NB4 (cell line): ENCODE measurements at regions not wholly inside any gene's neighbourhood (a gene's known extent, or its start where the extent isn't known, plus 50 kb on each side); places are given as distances from the start of the nearest gene placed in this dataset.
"Not testable (repeated sequence)": the region's sequence is repeated elsewhere in the genome, so short reads cannot be mapped to it uniquely, and the experiment has no call there.

ENCODE experiments used
- DNase-seq: peaks from one replicate; pipeline ENCODE4 v3.0.0; 2010; ENCODE audit warnings: low read depth
- H3K4me3 ChIP-seq: one replicate; pipeline ENCODE4 v1.5.1; 2011; ENCODE audit warnings: mild to moderate bottlenecking, low read depth, low read length, moderate library complexity
- MYC ChIP-seq: IDR thresholded peaks from 2 replicates; pipeline ENCODE4 v1.6.1; 2011; ENCODE audit warnings: low read depth, low read length
- POLR2A ChIP-seq: IDR thresholded peaks from 2 replicates; pipeline ENCODE4 v1.6.1; 2011; ENCODE audit warnings: mild to moderate bottlenecking; ENCODE audit not compliant: insufficient read length; ENCODE audit errors: extremely low read depth
- TF ChIP-seq, protein P1 (sequence below): IDR thresholded peaks from one replicate; pipeline ENCODE4 v1.5.1; 2012; ENCODE audit warnings: low read depth, low read length
- TF ChIP-seq, protein P2 (sequence below): IDR thresholded peaks from 2 replicates; pipeline ENCODE4 v1.6.1; 2011; ENCODE audit warnings: low read depth, low read length

DNA sequence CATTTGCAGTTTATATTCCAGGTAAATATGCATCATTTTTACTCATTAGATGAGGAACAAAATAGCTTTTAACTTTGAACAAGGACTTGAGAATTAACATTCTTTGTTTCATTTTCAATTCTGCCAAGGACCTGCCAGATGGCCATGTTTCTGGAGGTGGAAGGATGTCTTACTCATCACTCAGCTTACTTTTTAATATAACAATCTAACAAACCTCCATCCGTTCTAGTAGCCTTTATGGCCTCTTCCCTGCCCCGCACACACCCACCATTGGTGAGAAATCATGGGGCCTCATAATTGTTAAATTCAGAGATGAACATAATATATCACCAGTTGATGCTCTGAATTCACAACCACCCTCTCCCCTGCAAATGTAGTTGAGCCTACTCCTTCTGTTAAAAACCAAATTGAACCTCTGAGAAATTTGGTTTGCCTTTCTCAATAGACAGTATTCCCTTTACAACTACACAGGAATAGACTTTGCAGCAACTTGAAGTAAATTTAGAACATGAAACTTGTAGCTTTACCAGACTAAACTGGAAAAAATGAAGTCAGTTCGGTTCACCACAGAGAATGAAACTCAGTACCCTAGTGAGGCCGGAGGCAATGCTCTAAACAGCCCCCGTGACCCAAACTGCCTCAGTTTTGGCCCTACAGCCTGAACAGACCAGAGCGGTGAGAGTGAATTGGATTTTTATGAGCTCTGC is 50.1 kb upstream of the ACSL4 start:
- TF ChIP-seq, protein P1, sequence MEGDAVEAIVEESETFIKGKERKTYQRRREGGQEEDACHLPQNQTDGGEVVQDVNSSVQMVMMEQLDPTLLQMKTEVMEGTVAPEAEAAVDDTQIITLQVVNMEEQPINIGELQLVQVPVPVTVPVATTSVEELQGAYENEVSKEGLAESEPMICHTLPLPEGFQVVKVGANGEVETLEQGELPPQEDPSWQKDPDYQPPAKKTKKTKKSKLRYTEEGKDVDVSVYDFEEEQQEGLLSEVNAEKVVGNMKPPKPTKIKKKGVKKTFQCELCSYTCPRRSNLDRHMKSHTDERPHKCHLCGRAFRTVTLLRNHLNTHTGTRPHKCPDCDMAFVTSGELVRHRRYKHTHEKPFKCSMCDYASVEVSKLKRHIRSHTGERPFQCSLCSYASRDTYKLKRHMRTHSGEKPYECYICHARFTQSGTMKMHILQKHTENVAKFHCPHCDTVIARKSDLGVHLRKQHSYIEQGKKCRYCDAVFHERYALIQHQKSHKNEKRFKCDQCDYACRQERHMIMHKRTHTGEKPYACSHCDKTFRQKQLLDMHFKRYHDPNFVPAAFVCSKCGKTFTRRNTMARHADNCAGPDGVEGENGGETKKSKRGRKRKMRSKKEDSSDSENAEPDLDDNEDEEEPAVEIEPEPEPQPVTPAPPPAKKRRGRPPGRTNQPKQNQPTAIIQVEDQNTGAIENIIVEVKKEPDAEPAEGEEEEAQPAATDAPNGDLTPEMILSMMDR = no peak
- TF ChIP-seq POLR2A (no peak), MYC (no peak)
- TF ChIP-seq, protein P2, sequence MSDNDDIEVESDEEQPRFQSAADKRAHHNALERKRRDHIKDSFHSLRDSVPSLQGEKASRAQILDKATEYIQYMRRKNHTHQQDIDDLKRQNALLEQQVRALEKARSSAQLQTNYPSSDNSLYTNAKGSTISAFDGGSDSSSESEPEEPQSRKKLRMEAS = no peak
- DNase-seq = no peak
- H3K4me3 ChIP-seq = no peak overlapping the region

DNA sequence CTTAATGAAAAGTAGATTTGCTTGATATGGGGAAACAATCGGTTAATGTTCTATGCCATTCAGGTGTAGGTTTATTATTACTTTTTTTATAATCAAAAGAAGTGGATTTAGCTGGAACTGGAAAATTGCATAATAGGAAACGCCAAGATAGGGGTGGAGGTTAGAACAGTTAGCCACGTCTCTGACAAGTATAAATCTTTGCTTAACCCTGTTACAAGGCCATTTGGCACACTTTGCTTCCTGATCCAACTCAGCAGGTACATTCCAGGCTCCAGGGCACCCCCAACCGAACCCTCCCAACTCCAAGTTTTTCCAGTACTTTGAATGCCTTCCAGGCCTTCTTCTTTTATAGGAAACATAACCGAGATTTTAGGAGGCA is 50.6 kb upstream of the ACSL4 start:
- no peak for DNase-seq
- TF ChIP-seq, protein P1 = no peak
- no peak for TF ChIP-seq MYC
- TF ChIP-seq, protein P2 = no peak
- TF ChIP-seq POLR2A = no peak
- H3K4me3 ChIP-seq = no peak overlapping the region

DNA sequence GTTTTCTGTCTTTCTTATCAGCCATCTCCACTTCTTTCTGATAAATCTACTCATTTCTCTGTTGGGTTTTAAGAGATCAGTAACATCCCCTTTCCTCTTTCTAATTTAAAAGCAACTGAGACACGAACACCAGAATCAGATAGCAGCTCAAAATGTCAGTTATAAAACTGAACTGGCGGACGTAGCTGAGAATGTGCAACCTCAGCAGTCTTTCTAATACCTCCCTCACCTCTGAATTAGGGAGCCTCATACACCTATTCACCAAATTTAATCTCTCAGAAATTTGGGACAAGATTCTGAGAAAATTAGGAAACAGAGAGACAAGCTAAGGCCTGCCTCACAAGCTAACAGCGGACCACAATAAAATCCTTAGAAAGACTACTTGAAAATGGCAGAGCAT is 52.0 kb upstream of the ACSL4 start:
- no peak for DNase-seq
- no peak for TF ChIP-seq POLR2A
- TF ChIP-seq, protein P2 = no peak
- TF ChIP-seq, protein P1 = no peak
- TF ChIP-seq MYC = no peak
- no peak overlapping the region for H3K4me3 ChIP-seq

DNA sequence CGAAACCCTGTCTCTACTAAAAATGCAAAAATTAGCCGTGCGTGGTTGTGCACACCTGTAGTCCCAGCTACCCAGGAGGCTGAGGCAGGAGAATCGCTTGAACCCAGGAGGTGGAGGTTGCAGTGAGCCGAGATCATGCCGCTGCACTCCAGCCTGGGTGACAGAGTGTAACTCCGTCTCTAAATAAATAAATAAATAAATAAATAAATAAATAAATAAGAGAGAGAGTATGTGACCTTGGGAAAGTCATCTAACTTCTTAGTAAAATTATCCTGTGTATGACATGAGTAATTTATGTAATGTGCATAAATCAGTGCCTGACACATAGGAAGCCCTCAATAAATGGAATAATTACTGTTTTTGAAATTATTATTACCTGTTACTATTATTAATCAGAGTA is 57.5 kb upstream of the ACSL4 start:
- not testable (repeated sequence) for DNase-seq, H3K4me3 ChIP-seq

DNA sequence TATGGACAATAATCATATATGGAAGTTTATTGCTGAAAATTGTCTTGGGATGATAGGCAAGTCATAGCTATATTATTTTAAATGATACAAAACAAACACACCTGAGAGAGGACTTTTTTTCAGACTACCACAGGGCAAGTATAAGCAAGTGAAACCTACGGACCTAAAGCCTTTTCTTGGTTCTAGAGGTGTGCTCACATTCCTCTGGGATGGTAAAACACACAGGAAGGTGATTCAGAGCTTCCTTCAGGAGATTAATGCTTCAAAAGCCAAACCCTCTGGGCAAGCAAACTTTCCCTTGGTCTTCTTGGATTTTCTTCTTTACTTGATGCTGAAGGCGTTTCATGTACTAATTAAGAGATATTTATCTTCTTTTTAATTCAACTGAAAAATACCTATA is 60.1 kb upstream of the ACSL4 start:
- H3K4me3 ChIP-seq = no peak overlapping the region
- no peak for DNase-seq
- TF ChIP-seq, protein P2 = no peak
- TF ChIP-seq POLR2A (no peak), MYC (no peak)
- TF ChIP-seq, protein P1 = no peak

DNA sequence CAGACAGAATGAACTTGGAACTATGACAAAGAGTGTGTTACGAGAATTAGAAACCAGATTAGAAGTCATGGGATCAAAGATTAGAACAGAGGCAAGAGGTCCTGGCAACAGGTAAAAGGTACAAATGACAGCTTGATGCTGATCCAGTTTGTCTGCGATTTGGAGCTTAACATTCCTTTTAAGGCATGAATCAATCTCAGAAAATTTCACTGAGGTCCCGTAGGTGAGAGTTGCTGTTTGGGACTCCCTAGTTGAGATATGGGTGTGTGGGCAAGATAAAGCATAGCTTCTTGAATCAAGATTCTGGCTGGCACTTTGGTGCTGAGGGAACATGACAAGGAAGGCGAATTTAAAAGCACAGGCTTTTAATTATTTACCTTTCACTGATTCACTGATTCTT is 62.6 kb upstream of the ACSL4 start:
- no peak for DNase-seq
- TF ChIP-seq, protein P1 = no peak
- no peak for TF ChIP-seq MYC
- TF ChIP-seq POLR2A = no peak
- H3K4me3 ChIP-seq = no peak overlapping the region
